ENCODE measurements at regions not wholly inside any gene's neighbourhood (a gene's known extent, or its start where the extent isn't known, plus 50 kb on each side); places are given as distances from the start of the nearest gene placed in this dataset.

DNA sequence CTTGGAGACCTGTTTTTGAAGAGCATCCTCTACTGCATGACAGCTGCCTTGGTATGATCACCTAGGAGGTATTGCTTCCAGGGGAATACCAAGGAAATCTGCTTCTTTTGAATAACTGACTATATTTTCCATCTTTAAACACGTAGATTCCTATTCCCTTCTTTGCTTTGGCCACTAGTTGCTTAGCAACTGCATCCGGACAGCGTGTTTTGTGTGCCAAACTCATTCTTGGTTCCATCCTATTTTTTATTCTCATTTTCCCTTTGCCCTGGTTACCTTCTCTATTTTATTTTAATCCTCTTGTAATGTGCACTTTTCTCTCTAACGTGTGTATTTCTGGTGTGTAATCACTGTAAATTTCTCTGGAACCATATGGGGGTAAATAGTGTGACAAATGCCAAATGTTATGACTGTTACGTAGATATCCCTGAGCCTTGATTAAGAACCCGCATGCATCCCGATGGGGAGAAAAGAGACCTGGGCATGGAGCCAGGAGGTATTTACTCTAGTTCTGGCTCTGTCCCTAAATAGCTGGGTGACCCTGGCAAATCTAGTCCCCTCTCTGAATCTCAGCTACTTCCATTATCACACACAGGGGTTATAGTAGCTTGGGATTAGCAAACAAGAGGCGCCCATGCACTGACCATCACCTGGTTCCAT lies 241.7 kb downstream of the MIAT start:
- WGBS (ENCODE audit: extremely low coverage, insufficient read length, low lambda C conversion rate), result no CpG with 5 or more reads among the region's 8 CpGs
- peaks cover 27 to 29% of the 10 kb centered on the region in 2 experiments for H3K4me1 Mint-ChIP-seq
- H4K5ac ChIP-seq (ENCODE audit: insufficient read length, low read depth, low read length), result no peak overlapping the region

More for the DNA sequence above, 241.7 kb downstream of the MIAT start:
- TF ChIP-seq, protein P1, sequence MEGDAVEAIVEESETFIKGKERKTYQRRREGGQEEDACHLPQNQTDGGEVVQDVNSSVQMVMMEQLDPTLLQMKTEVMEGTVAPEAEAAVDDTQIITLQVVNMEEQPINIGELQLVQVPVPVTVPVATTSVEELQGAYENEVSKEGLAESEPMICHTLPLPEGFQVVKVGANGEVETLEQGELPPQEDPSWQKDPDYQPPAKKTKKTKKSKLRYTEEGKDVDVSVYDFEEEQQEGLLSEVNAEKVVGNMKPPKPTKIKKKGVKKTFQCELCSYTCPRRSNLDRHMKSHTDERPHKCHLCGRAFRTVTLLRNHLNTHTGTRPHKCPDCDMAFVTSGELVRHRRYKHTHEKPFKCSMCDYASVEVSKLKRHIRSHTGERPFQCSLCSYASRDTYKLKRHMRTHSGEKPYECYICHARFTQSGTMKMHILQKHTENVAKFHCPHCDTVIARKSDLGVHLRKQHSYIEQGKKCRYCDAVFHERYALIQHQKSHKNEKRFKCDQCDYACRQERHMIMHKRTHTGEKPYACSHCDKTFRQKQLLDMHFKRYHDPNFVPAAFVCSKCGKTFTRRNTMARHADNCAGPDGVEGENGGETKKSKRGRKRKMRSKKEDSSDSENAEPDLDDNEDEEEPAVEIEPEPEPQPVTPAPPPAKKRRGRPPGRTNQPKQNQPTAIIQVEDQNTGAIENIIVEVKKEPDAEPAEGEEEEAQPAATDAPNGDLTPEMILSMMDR (conservative IDR thresholded peaks at IDR 0.05), result no peak
- H3K36me3 Mint-ChIP-seq (ENCODE audit: insufficient read depth in 1 of 3, low read depth in 3 of 3), result no peaks in the 10 kb centered on the region; a peak in 1 of 7 replicates
- no peak overlapping the region for H3K27ac Mint-ChIP-seq
- no peak overlapping the region for H4K91ac ChIP-seq (ENCODE audit: insufficient read length, low read depth, low read length)
- H2BK5ac ChIP-seq (ENCODE audit: insufficient read length, low read length), result no peak overlapping the region
- no peaks in the 10 kb centered on the region for H3K9me3 ChIP-seq (ENCODE audit: control insufficient read depth, low read depth, low read length)
- no peak overlapping the region for H2AK5ac ChIP-seq (ENCODE audit: insufficient read length, low read length)
- peaks cover 10% of the 10 kb centered on the region for H3K23me2 ChIP-seq (ENCODE audit: insufficient read length, low read depth, low read length, poor library complexity, severe bottlenecking)
- H3K4me1 ChIP-seq (ENCODE audit: insufficient read depth, low read length), result no peaks in the 10 kb centered on the region; the same call in 1 of the 2 replicates
- H3K56ac ChIP-seq (ENCODE audit: insufficient read length, low read depth, low read length), result no peak overlapping the region
- H3T11ph ChIP-seq (ENCODE audit: low read length), result no peak overlapping the region
- H3K14ac ChIP-seq (ENCODE audit: insufficient read depth, low read length), result no peak overlapping the region
- H4K8ac ChIP-seq (replicated peaks; ENCODE audit: insufficient read length, low read depth, low read length), result no peak overlapping the region
- no peak overlapping the region for H3K23ac ChIP-seq (ENCODE audit: insufficient read length, low read depth, low read length)
- H3K27me3 ChIP-seq (ENCODE audit: insufficient read depth, low read length), result no peaks in the 10 kb centered on the region; the same call in 1 of the 2 replicates
- H3K9ac ChIP-seq (ENCODE audit: extremely low read depth, insufficient read length, low read length), result no peak overlapping the region
- H3K79me1 ChIP-seq (ENCODE audit: insufficient read depth, low read depth, low read length, poor library complexity, severe bottlenecking), result no peaks in the 10 kb centered on the region
- H2BK12ac ChIP-seq (ENCODE audit: insufficient read length, low read depth, low read length), result no peak overlapping the region
- no peak overlapping the region for H3K27ac ChIP-seq (ENCODE audit: insufficient read length, low read depth, low read length)
- H3K18ac ChIP-seq (ENCODE audit: insufficient read length, low read depth, low read length), result no peak overlapping the region
- no peak overlapping the region for H2BK120ac ChIP-seq (ENCODE audit: low read depth, low read length, poor library complexity, severe bottlenecking)
- H3K4ac ChIP-seq (ENCODE audit: low read depth, low read length), result no peak overlapping the region
- no peak overlapping the region for H2BK15ac ChIP-seq (ENCODE audit: low read depth, low read length)
- H4K20me1 ChIP-seq (ENCODE audit: control insufficient read depth, insufficient read depth, insufficient read length), result no peaks in the 10 kb centered on the region
- no peaks in the 10 kb centered on the region for H3K79me2 ChIP-seq (ENCODE audit: insufficient read depth, low read length)
- H2AFZ ChIP-seq (ENCODE audit: low read length), result no peak overlapping the region
- H2BK20ac ChIP-seq (ENCODE audit: low read depth, low read length, poor library complexity, severe bottlenecking), result no peak overlapping the region
- H3K27me3 Mint-ChIP-seq (ENCODE audit: low read depth), result peaks cover 54% of the 10 kb centered on the region
- no peaks in the 10 kb centered on the region for H3K9me3 Mint-ChIP-seq
- no peak for DNase-seq
- H3K4me2 ChIP-seq (ENCODE audit: insufficient read depth, insufficient read length, low read length), result no peak overlapping the region
- no peak overlapping the region for H3K4me3 Mint-ChIP-seq
